ENCODE measurements at regions not wholly inside any gene's neighbourhood (a gene's known extent, or its start where the extent isn't known, plus 50 kb on each side); places are given as distances from the start of the nearest gene placed in this dataset.

- no peaks in the 10 kb centered on the region for H3K36me3 ChIP-seq (ENCODE audit: control insufficient read depth in 2 of 2, insufficient read depth in 2 of 2, low read length in 2 of 2)
- H3K4me1 ChIP-seq (ENCODE audit: control insufficient read depth, insufficient read depth, low read length): no peaks in the 10 kb centered on the region
- no peaks in the 10 kb centered on the region for H3K9me3 ChIP-seq (ENCODE audit: control insufficient read depth in 2 of 2, low read length in 2 of 2)
- H3K4me3 ChIP-seq (ENCODE audit: low read length in 2 of 2): no peak overlapping the region
- no peak overlapping the region for H3K9ac ChIP-seq (ENCODE audit: low read length in 2 of 2)
- no peak overlapping the region for H3K27ac ChIP-seq (ENCODE audit: low read length)
- H3K27me3 ChIP-seq (ENCODE audit: control insufficient read depth in 1 of 2, insufficient read depth in 2 of 2, low read length in 2 of 2): no peaks in the 10 kb centered on the region
Observed at GRCh38 chr15:70495991-70496599, 267.3 kb downstream of the UACA start.

- H3K4me3 ChIP-seq (ENCODE audit: low read length in 2 of 2): no peak overlapping the region
- no peaks in the 10 kb centered on the region for H3K27me3 ChIP-seq (ENCODE audit: control insufficient read depth in 1 of 2, insufficient read depth in 2 of 2, low read length in 2 of 2)
- H3K4me1 ChIP-seq (ENCODE audit: control insufficient read depth, insufficient read depth, low read length): no peaks in the 10 kb centered on the region
- H3K9me3 ChIP-seq (ENCODE audit: control insufficient read depth in 2 of 2, low read length in 2 of 2): no peaks in the 10 kb centered on the region
- no peak overlapping the region for H3K9ac ChIP-seq (ENCODE audit: low read length in 2 of 2)
- no peak overlapping the region for H3K27ac ChIP-seq (ENCODE audit: low read length)
- H3K36me3 ChIP-seq (ENCODE audit: control insufficient read depth in 2 of 2, insufficient read depth in 2 of 2, low read length in 2 of 2): no peaks in the 10 kb centered on the region
Observed at GRCh38 chr15:70494852-70495571, 268.3 kb downstream of the UACA start.

DNA sequence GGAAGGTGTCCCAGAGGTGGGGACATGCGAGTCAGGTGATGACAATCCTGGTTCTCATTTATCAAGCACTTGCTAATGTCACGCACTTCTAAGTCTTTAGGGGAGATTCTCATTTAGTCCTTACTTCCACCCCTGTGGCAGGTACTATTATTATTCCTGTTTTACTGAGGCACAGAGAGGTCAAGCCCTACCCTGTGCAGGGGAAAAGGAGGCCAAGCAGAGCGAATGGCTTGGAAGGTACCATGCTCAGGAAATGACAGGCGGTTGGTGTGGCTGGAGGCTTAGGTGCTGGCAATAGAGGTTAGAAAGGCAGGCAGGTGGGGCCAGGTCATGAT lies 268.9 kb downstream of the UACA start:
- no peaks in the 10 kb centered on the region for H3K9me3 ChIP-seq (ENCODE audit: control insufficient read depth in 2 of 2, low read length in 2 of 2)
- H3K36me3 ChIP-seq (ENCODE audit: control insufficient read depth in 2 of 2, insufficient read depth in 2 of 2, low read length in 2 of 2): no peaks in the 10 kb centered on the region
- no peaks in the 10 kb centered on the region for H3K27me3 ChIP-seq (ENCODE audit: control insufficient read depth in 1 of 2, insufficient read depth in 2 of 2, low read length in 2 of 2)
- H3K4me1 ChIP-seq (ENCODE audit: control insufficient read depth, insufficient read depth, low read length): no peaks in the 10 kb centered on the region
- H3K9ac ChIP-seq (ENCODE audit: low read length in 2 of 2): no peak overlapping the region
- H3K4me3 ChIP-seq (ENCODE audit: low read length in 2 of 2): no peak overlapping the region
- H3K27ac ChIP-seq (ENCODE audit: low read length): no peak overlapping the region

DNA sequence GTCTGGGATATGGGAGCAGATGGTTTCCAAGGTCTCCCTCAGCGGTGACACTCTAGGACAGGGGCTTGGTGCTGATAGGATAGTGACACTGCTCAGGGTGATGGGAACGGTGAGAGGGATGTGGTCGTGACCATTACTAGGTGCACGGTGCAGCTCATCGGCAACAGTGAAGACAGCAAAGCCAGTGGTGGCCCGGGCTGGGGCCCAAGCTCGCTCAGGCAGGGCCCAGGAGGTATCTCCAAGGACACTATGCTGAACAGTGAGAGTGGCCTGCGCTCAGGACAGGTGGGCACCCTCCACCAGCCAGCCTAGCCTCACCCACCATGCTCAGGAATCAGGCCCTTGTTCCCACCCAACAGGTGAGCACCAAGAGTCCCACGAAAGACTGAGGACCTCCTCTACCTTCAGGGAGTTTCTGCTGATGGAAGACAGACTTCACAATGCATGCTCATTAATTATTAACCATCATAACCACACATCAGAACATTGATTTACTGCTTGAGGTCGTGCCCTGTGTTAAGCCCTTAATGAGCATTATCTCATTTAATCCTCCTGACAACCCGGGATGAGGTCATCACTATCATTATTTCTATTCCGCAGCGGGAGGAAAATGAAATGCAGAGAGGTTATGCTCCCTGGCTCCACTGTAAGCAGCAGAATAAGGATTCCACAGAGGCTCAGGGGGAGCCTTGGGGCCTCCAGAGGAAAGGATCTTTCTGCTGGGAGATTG lies 269.4 kb downstream of the UACA start:
- no peaks in the 10 kb centered on the region for H3K27me3 ChIP-seq (ENCODE audit: control insufficient read depth in 1 of 2, insufficient read depth in 2 of 2, low read length in 2 of 2)
- H3K4me3 ChIP-seq (ENCODE audit: low read length in 2 of 2): no peak overlapping the region
- no peak overlapping the region for H3K9ac ChIP-seq (ENCODE audit: low read length in 2 of 2)
- no peaks in the 10 kb centered on the region for H3K9me3 ChIP-seq (ENCODE audit: control insufficient read depth in 2 of 2, low read length in 2 of 2)
- no peaks in the 10 kb centered on the region for H3K36me3 ChIP-seq (ENCODE audit: control insufficient read depth in 2 of 2, insufficient read depth in 2 of 2, low read length in 2 of 2)
- H3K27ac ChIP-seq (ENCODE audit: low read length): no peak overlapping the region
- H3K4me1 ChIP-seq (ENCODE audit: control insufficient read depth, insufficient read depth, low read length): no peaks in the 10 kb centered on the region

GRCh38 chr15:70493376-70493775 lies 270.0 kb downstream of the UACA start:
- Histone ChIP-seq H3K4me1 (ENCODE audit: control insufficient read depth, insufficient read depth, low read length) (no peaks in the 10 kb centered on the region), H3K27ac (ENCODE audit: low read length) (no peak overlapping the region), H3K36me3 (ENCODE audit: control insufficient read depth in 2 of 2, insufficient read depth in 2 of 2, low read length in 2 of 2) (no peaks in the 10 kb centered on the region), H3K9ac (ENCODE audit: low read length in 2 of 2) (no peak overlapping the region), H3K4me3 (ENCODE audit: low read length in 2 of 2) (no peak overlapping the region), H3K9me3 (ENCODE audit: control insufficient read depth in 2 of 2, low read length in 2 of 2) (no peaks in the 10 kb centered on the region), H3K27me3 (ENCODE audit: control insufficient read depth in 1 of 2, insufficient read depth in 2 of 2, low read length in 2 of 2) (no peaks in the 10 kb centered on the region)

DNA sequence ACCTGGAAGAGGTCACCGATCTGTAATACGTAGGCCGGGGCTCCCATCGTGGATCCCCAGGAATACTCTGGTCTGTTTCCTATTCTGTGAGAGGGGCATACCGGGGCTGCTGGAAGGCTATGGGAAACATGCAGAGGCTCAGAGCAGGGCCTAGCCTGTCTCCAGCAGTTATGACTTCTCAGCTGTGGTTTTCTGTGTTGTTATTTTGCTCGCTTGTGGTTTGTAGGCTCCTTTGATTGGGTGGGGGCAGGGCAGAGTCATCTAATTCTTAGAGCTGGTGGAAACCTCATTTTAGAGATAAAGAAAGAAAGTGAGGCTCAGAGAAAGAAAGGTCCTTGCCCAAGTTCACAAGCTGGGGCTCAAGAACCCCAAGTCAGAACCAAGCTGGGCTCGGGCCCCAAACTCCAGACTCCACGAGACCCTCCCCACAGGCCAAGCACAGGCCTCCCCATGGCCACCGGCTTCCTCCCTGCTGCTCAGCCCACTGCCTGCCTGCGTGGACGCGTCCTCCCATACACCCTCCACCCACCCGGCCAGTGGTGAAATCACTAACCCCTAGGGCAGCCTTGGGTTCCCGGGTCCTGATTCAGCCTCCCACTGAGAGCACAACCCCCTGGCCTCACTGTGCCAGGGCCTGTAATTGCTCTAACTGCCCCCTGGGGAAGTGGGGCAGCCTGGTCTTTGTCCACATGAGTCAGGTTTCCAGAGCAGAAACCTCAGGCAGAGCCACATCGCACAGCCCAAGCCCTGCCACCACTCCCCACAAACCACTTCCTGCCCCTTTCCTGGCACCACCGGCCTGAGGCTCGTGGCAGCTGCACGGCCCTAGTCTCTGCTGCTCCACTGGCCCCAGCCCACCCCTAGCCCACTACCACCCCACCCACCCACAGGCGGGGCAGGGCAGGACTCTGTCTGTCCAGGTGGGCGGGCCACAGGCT lies 270.8 kb downstream of the UACA start:
- Histone ChIP-seq H3K9ac (ENCODE audit: low read length in 2 of 2) (no peak overlapping the region), H3K9me3 (ENCODE audit: control insufficient read depth in 2 of 2, low read length in 2 of 2) (no peaks in the 10 kb centered on the region), H3K4me1 (ENCODE audit: control insufficient read depth, insufficient read depth, low read length) (no peaks in the 10 kb centered on the region), H3K27me3 (ENCODE audit: control insufficient read depth in 1 of 2, insufficient read depth in 2 of 2, low read length in 2 of 2) (no peaks in the 10 kb centered on the region), H3K4me3 (ENCODE audit: low read length in 2 of 2) (no peak overlapping the region), H3K27ac (ENCODE audit: low read length) (no peak overlapping the region), H3K36me3 (ENCODE audit: control insufficient read depth in 2 of 2, insufficient read depth in 2 of 2, low read length in 2 of 2) (no peaks in the 10 kb centered on the region)

GRCh38 chr15:70491641-70492040 lies 271.7 kb downstream of the UACA start:
- no peaks in the 10 kb centered on the region for H3K4me1 ChIP-seq (ENCODE audit: control insufficient read depth, insufficient read depth, low read length)
- no peaks in the 10 kb centered on the region for H3K27me3 ChIP-seq (ENCODE audit: control insufficient read depth in 1 of 2, insufficient read depth in 2 of 2, low read length in 2 of 2)
- no peak overlapping the region for H3K27ac ChIP-seq (ENCODE audit: low read length)
- H3K4me3 ChIP-seq (ENCODE audit: low read length in 2 of 2): no peak overlapping the region
- no peak overlapping the region for H3K9ac ChIP-seq (ENCODE audit: low read length in 2 of 2)
- no peaks in the 10 kb centered on the region for H3K9me3 ChIP-seq (ENCODE audit: control insufficient read depth in 2 of 2, low read length in 2 of 2)
- no peaks in the 10 kb centered on the region for H3K36me3 ChIP-seq (ENCODE audit: control insufficient read depth in 2 of 2, insufficient read depth in 2 of 2, low read length in 2 of 2)

GRCh38 chr15:70491201-70491621 lies 272.1 kb downstream of the UACA start:
- Histone ChIP-seq H3K4me3 (ENCODE audit: low read length in 2 of 2) (no peak overlapping the region), H3K27ac (ENCODE audit: low read length) (no peak overlapping the region)

DNA sequence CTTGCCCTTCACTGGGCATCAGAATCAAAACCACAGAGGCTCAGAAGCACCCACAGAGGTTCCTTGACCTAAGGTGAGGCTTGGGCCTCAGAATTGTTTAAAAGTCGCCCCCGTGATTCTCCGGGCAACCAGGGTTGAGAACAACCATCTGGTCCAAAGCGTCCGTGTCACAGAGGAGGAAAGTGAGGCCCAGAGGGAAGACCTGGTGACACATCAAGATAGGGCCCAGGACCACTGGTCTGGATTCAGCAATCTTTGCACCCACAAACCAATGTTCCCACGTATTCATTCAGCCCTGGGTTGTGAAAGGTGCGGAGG lies 272.6 kb downstream of the UACA start:
- Histone ChIP-seq H3K4me1 (ENCODE audit: control insufficient read depth, insufficient read depth, low read length) (no peaks in the 10 kb centered on the region), H3K9ac (ENCODE audit: low read length in 2 of 2) (no peak overlapping the region), H3K27ac (ENCODE audit: low read length) (no peak overlapping the region), H3K4me3 (ENCODE audit: low read length in 2 of 2) (no peak overlapping the region), H3K9me3 (ENCODE audit: control insufficient read depth in 2 of 2, low read length in 2 of 2) (no peaks in the 10 kb centered on the region), H3K36me3 (ENCODE audit: control insufficient read depth in 2 of 2, insufficient read depth in 2 of 2, low read length in 2 of 2) (no peaks in the 10 kb centered on the region), H3K27me3 (ENCODE audit: control insufficient read depth in 1 of 2, insufficient read depth in 2 of 2, low read length in 2 of 2) (no peaks in the 10 kb centered on the region)

More at GRCh38 chr15:70491201-70491621, 272.1 kb downstream of the UACA start:
- H3K27me3 ChIP-seq (ENCODE audit: control insufficient read depth in 1 of 2, insufficient read depth in 2 of 2, low read length in 2 of 2): no peaks in the 10 kb centered on the region
- H3K9ac ChIP-seq (ENCODE audit: low read length in 2 of 2): no peak overlapping the region
- no peaks in the 10 kb centered on the region for H3K4me1 ChIP-seq (ENCODE audit: control insufficient read depth, insufficient read depth, low read length)
- no peaks in the 10 kb centered on the region for H3K9me3 ChIP-seq (ENCODE audit: control insufficient read depth in 2 of 2, low read length in 2 of 2)
- no peaks in the 10 kb centered on the region for H3K36me3 ChIP-seq (ENCODE audit: control insufficient read depth in 2 of 2, insufficient read depth in 2 of 2, low read length in 2 of 2)

GRCh38 chr15:70490148-70490837 lies 273.1 kb downstream of the UACA start:
- H3K9ac ChIP-seq (ENCODE audit: low read length in 2 of 2): no peak overlapping the region
- no peaks in the 10 kb centered on the region for H3K27me3 ChIP-seq (ENCODE audit: control insufficient read depth in 1 of 2, insufficient read depth in 2 of 2, low read length in 2 of 2)
- no peaks in the 10 kb centered on the region for H3K4me1 ChIP-seq (ENCODE audit: control insufficient read depth, insufficient read depth, low read length)
- no peak overlapping the region for H3K27ac ChIP-seq (ENCODE audit: low read length)
- H3K9me3 ChIP-seq (ENCODE audit: control insufficient read depth in 2 of 2, low read length in 2 of 2): no peaks in the 10 kb centered on the region
- H3K36me3 ChIP-seq (ENCODE audit: control insufficient read depth in 2 of 2, insufficient read depth in 2 of 2, low read length in 2 of 2): no peaks in the 10 kb centered on the region
- H3K4me3 ChIP-seq (ENCODE audit: low read length in 2 of 2): no peak overlapping the region
